ENCODE measurements at regions not wholly inside any gene's neighbourhood (a gene's known extent, or its start where the extent isn't known, plus 50 kb on each side); places are given as distances from the start of the nearest gene placed in this dataset.

- DNase-seq: no peak
Measured at GRCh38 chr1:4149831-4150230, 249.8 kb upstream of the C1orf174 start.

DNA sequence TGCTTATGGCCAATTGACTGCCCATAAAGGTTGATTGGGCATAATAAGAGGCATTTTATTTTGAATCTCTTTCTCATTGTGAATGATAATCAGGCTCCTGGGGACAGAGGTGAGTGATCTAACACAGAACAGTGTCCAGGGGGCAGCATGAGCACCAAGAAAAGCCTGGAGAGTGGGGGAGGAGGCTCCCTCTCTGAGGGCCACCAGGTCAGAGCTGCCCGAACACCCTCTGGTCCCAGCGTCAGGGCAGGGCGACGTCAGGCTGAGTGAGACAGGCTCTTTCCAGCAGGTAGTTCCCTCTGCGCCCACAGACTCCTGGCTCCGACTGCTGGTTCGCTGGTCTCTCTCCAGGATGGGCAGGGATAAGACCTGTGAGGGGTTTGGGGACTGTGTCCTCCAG, 250.2 kb upstream of the C1orf174 start:
- DNase-seq: no peak

DNA sequence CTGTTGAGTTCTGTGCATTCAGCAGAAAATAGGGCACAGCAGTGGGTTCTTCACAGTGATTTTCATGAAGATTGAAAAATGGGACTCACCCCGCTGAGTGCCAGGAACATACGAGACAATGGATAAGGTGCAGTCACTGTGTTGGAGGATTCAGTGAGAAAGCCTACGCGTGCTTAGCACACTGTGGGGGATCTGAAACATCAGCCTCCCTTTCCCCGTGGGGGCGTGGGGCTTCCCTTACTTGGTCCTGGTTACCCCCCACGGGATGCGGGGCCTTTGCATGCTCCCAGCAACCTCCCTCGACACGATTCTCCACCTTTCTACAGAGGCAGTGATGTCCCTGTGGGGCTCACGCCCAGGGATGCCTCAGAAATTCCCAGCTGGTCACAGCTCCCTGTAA, 252.2 kb upstream of the C1orf174 start:
- DNase-seq: no peak

DNA sequence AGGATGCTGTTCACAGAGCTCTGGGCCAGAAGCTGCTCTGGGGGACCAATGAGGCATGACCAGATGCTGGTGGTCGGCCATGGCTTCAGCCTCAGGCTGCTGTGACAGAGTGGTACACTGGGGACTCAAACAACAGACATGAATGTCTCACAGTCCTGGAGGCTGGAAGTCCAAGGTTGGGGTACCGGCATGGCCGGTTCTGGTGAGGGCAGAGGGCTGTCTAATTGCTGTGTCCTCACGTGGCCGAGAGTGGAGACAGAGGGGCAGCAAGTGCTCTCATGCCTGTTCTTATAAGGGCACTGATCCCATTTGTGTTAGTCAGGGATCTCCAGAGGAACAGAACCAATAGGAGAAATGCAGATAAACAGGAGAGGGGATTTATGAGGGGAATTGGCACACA, 253.5 kb upstream of the C1orf174 start:
- no peak for DNase-seq

DNA sequence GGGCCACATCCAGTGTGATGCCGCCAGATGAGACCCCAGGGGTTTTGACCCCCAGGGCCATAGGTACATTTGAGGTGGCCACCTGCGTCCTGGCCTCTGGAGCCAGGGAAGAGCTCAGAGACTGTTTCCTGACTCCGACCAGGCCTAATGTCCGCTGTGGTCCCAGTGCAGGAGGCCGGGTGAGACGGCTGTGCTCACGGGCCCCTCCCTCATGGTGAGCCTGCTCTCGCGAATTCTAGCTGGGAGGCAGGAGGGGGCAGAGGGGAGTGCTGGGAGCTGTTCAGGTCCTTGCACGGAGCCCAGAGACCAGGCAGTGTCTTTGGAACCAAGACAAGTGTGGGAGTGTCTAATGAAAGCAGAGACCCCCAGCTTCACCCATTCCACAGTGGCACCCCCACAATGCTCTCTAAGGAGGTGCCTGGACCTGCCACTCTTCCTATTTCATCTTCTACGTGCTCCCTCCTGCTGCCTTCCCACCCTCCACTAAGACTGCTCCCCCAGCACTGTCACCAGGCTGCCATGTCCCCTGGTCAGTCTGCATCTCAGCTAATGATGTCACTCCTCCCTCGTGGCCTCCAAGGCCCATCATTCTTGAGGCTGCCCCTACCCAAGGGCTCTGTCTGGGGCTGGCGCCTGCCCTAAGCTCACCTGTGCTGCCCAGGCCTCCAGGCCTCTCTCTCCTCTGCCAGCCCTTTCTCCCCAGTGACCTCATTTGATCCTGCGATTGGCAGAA, 256.3 kb upstream of the C1orf174 start:
- no peak for DNase-seq

DNA sequence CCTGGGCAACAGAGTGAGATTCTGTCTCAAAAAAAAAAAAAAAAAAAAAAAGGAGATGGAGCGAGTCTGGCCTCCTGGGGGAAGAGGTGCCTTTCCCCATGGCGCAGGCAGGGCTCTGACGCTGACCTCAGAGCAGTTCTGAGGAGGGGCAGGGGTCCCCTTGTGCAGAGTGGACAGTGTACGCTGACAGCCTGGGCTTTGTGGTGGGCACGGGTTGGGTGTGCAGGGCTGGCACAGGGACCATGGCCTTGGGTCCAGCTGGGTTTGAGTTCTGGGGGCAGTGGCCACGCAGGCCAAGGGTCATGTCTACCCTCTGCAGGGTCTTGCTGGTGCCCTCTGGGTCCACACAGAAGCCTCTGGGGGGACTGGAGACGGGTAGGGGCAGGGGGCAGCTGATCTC, 260.1 kb upstream of the C1orf174 start:
- no peak for DNase-seq

GRCh38 chr1:4161366-4162006, 261.4 kb upstream of the C1orf174 start:
- no peak for DNase-seq

GRCh38 chr1:4164965-4165364, 264.9 kb upstream of the C1orf174 start:
- DNase-seq: no peak

GRCh38 chr1:4165686-4166300, 265.7 kb upstream of the C1orf174 start:
- no peak for DNase-seq

GRCh38 chr1:4166713-4167112, 266.6 kb upstream of the C1orf174 start:
- DNase-seq: no peak

GRCh38 chr1:4169991-4170390, 269.9 kb upstream of the C1orf174 start:
- no peak for DNase-seq

DNA sequence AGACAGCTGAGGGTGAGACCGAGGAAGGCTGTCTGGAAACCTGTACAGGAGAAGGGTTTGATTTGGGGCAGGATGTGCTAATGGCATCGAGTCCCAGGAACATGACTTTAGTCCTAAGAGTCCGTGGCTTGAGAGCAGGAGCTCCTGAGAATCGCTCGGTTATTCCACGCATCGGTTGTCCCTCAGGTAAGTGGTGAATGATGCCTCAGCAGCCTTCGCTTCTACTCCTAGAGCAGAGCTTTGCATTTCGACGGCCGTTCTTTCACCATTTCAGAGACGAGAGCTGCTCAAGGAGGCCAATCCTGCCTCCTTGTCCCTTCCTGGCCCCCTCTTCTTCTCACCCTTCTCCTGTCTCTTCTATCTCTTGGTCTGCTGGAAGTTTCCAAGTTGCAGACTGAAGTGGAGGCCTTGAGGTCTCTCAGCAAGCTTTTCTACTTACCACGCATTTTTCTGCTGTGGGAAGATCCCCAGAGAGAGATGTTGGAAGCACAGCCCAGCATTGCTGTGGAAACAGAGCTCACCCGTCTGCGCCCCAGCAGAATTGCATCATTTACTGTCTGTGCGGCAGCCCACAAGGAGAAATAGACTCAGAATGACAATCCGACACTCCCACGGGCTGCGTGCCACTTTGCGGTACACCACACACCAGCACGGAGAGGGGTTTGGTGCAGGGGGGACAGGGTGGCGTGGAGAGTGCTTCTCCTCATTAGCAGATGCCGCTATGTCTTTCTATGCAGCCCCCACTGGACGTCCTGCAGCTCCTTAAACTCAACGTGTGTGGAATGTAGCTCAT, 270.7 kb upstream of the C1orf174 start:
- no peak for DNase-seq

DNA sequence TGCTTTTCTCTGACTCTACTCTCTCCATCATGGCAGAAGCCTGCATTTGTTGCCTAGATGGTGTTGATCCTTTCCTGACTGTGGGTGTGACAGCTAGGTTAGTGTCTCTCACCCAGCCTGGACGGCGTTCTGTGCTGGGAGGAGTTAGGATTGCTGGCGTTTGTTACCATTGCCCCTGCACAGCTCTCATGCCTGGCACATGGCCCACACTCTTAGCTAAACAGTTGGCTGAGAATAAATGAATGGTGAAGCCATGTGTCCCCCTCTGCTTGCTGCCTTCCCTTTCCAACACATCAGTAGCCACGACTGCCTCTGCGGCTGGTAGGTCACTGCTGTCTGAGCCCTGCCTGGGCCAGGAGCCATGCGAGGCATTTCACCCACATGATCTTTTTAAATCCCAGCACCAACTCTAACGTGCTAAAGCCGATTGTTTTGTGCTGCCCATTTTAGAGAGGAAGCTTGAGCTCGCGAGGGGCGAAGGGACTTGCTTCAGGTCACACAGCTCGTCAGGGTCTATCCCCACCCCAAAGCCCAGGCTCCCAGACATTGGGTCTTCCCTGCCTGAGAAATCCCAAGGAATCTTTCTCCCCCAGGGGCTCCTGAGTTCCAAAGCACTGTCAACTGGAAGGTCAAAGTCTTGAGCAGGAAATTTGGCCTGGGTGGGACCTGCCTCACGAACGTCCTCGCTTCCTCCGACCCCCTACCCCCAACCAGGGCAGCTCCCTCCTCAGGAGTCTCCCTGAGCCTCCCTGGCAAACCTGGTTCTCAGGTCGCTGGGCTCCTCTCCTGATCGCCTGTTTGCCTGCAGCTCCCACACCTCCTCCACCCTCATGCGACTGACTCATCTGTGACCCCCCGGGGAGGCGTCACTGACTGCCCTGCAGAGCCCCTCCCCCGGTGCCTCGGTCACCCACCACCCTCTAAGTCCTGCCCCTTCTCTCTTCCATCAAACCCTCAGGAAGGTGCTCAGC, 271.7 kb upstream of the C1orf174 start:
- DNase-seq: no peak

DNA sequence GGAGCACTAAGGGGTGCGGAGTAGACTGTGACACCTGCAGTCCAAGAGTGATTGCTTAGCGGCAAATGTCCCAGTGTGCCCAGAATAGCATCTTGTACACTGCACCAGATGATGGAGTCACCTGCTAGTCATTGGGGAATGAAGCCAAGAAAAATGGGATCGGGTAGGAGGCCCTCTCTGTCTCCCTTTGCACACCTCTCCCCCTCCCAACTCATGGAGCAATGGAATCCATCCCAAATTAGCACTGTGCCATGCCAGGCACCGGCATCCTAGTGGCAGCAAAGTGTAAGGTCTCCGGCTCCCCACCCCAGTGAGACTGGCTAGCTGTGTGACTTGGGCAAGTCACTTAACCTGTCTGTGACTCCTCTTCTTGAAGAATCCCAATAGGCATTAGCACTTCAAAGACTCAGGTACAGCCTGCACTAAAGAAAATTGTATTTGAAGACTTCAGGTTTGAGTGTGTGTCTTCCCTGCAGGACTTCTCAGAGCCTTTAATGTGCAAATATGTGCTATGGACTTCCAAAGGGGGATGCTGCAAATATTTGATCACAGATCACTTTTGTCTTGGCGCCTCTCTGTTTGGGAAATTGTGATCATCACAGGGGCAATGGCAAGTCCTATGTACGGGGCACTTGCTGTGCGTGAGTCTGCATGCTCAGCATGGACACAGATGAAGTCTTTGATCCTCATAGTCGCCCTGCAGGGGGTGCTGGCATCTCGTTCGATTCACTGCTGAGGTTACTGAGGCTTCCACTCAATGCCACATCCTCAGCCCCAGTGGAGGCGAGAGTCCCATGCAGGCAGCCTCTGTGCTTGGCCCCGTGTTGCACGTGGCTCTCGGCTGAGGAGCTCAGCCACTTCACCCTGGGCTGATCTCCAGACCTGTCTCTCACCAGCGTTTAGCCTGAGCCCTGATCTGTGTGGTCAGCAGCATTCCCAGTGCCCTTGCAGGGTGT, 272.9 kb upstream of the C1orf174 start:
- no peak for DNase-seq

- DNase-seq: no peak
Measured at GRCh38 chr1:4173731-4174130, 273.7 kb upstream of the C1orf174 start.

- DNase-seq: no peak
Measured at GRCh38 chr1:4174291-4175200, 274.5 kb upstream of the C1orf174 start.

DNA sequence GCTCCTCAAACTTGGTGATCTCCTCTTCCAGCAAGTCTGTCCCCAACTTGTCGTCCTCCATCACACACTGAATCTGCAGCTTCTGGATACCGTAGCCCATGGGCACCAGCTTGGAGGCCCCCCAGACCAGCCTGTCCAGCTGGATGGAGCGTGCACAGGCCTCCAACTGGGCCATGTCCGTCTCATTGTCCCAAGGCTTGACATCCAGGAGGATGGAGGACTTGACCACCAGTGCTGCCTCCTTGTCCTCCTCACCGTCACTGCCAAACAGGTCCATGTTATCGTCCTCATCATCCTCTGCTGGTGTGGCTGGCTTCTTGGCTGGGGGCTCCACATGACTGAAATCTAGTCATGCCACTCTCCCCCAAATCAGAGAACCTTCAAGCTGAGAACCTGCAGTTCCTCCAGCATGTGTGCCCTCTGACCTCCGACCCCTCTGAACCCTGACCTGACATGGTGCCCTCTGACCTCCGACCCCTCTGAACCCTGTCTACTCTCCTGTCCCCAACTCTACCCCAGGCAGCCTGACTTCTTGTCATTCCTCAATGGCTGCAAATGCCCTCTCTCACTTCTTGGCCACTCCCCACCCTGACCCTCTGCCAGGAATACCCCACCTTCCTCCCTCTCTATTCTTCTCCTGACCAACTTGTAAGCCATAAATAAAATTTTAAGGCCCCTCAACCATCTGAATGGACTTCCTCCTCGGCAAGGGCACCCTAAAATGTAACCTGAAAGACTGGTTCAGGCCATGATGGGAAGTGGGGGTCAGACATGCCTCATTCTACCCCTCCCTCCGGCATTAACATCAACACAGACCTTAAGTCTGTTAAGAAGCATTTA, 275.7 kb upstream of the C1orf174 start:
- no peak for DNase-seq

DNA sequence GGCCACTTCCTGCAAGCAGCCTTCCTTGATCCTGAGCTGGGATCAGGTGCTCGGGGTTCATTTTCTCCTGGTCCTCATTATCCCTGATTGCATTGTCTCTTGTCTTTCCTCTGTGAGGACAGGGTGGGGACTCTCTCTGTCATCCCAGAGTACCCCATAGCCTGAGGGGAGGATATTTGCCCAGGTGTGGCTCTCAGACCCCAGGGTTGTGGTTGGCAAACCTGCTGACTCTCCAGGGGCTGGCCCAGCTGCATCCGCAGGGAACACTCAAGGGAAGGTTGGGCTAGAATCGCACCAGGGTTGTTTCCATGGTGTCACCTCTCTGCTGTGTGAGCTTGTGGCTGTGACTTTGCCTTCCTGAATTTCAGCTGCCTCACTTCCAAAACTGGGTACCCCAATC, 276.8 kb upstream of the C1orf174 start:
- DNase-seq: no peak
